ENCODE measurements at regions not wholly inside any gene's neighbourhood (a gene's known extent, or its start where the extent isn't known, plus 50 kb on each side); places are given as distances from the start of the nearest gene placed in this dataset.

- TF ChIP-seq POLR2AphosphoS5 (IDR thresholded peaks at IDR 0.05) (no peak), CTCF (IDR thresholded peaks at IDR 0.05) (no peak), POLR2A (IDR thresholded peaks at IDR 0.05) (no peak), EP300 (IDR thresholded peaks at IDR 0.05) (no peak)
Measured at GRCh38 chr4:11831739-11832138, 403.0 kb upstream of the HS3ST1 start.
